Skeletal muscle tissue (tissue), 3 donors: ENCODE measurements at regions not wholly inside any gene's neighbourhood (a gene's known extent, or its start where the extent isn't known, plus 50 kb on each side); places are given as distances from the start of the nearest gene placed in this dataset.

Experiments
- H3K27ac ChIP-seq: one replicate; pipeline ENCODE4 v1.7.0; 2013; ENCODE audit warnings: mild to moderate bottlenecking, low read depth, low read length, inconsistent platforms
- H3K27me3 ChIP-seq, 3 donors: one replicate each; pipeline ENCODE4 v1.7.0; 2013; ENCODE audit warnings: low read length in 3 of 3; ENCODE audit not compliant: control insufficient read depth in 3 of 3, insufficient read depth in 3 of 3
- H3K36me3 ChIP-seq, 3 donors: one replicate each; pipeline ENCODE4 v1.7.0; 2013; ENCODE audit warnings: low read length in 3 of 3; ENCODE audit not compliant: control insufficient read depth in 3 of 3, insufficient read depth in 3 of 3
- H3K4me1 ChIP-seq, 3 donors: one replicate each; pipeline ENCODE4 v1.7.0; 2013; ENCODE audit warnings: low read length in 3 of 3, mild to moderate bottlenecking in 3 of 3; ENCODE audit not compliant: control insufficient read depth in 3 of 3, insufficient read depth in 3 of 3
- H3K4me3 ChIP-seq, 3 donors: one replicate each; pipeline ENCODE4 v1.7.0; 2013; ENCODE audit warnings: low read length in 3 of 3
- H3K9ac ChIP-seq, 3 donors: one replicate each; pipeline ENCODE4 v1.7.0; 2013; ENCODE audit warnings: low read length in 3 of 3, mild to moderate bottlenecking in 3 of 3, moderate library complexity in 2 of 3, low read depth in 1 of 3
- H3K9me3 ChIP-seq, 3 donors: one replicate each; pipeline ENCODE4 v1.7.0; 2013; ENCODE audit warnings: low read length in 3 of 3; ENCODE audit not compliant: control insufficient read depth in 3 of 3
- donor health status: Osteomylitis.

DNA sequence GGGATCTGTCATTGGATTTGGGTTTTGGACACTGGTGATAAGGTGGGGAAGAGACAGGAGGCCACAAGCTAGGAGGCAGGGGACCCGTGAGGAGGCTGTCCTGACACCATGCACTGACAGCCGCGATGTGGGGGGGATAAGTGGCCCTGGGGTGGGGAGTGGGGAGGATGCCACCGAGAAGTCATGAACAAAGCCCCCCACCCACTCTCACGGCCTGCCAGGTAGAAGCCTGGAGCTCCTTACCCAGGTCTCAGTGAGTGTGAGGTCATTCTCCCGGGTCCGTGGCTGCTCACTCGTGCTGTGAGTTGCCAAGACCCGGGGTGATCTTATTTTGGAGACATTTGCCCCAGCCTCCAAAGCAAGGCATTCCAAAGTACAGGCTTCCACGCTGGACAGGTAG lies 165.9 kb upstream of the TNRC6C start:
- Histone ChIP-seq H3K36me3 (no peaks in the 10 kb centered on the region), H3K27ac (no peak overlapping the region), H3K4me1 (peaks cover 0 to 3% (median 0%) of the 10 kb centered on the region in 3 donors), H3K4me3 (no peak overlapping the region), H3K9me3 (no peaks in the 10 kb centered on the region), H3K9ac (no peak overlapping the region), H3K27me3 (peaks cover 0 to 12% (median 3%) of the 10 kb centered on the region in 3 donors)

DNA sequence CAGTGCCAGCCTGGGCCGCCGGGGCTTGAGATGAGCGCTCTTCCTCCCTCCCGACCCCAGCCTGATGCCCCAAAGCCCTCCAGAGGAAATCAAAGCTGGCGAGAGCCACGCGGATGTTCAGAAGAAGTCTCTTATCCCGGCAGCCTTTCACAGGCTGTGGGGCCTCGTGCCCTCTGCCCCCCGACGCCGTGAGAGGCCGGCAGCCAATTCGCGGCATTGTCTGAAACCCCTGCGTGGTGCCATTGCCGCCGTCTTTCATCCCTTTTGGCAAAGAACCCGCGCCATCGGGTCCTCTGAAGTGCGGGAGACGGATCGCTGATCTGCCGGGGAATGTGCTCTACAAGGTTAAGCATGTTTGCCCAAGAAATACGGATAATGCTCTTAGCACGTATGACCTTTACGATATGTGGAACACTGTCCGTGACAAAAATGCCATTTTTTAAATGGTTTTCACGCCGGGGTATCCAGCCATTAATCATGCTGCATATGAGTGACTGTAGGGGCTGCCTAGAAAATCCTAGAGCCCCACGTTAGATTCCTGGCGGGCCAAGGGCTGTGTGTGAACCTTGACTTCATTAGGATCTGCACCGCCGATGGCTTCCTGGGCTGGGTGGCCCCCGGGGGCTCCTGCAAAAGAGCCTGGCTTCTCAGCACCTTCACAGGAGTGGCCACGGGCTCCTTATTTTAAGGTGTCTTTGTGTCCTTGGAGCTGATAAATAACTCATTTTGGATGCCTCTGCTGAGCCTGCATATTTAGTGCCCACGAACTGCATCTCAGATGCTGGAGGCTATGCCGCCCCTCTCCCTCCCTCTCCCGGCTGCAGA lies 165.1 kb upstream of the TNRC6C start:
- no peak overlapping the region for H3K27ac ChIP-seq
- H3K27me3 ChIP-seq = peaks cover 0 to 12% (median 3%) of the 10 kb centered on the region in 3 donors
- peaks cover 0 to 3% (median 0%) of the 10 kb centered on the region in 3 donors for H3K4me1 ChIP-seq
- H3K9ac ChIP-seq = no peak overlapping the region
- H3K36me3 ChIP-seq = no peaks in the 10 kb centered on the region
- H3K9me3 ChIP-seq = no peaks in the 10 kb centered on the region
- no peak overlapping the region for H3K4me3 ChIP-seq

DNA sequence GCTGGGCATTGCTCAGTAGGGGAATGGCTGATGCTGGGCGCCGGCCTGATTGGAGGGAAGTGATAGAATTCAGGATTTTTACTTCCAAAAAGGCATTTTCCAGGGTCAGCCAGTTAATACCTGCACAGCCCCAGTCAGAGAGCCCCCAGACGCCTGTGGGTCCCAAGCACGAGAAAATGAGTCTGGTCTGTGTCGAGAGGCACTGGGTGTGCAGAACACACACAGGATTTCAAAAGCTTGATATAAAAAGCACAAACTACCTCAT lies 164.6 kb upstream of the TNRC6C start:
- peaks cover 0 to 3% (median 0%) of the 10 kb centered on the region in 3 donors for H3K4me1 ChIP-seq
- H3K27me3 ChIP-seq = peaks cover 0 to 10% (median 3%) of the 10 kb centered on the region in 3 donors
- H3K27ac ChIP-seq = no peak overlapping the region
- no peak overlapping the region for H3K4me3 ChIP-seq
- no peaks in the 10 kb centered on the region for H3K36me3 ChIP-seq
- H3K9ac ChIP-seq = no peak overlapping the region
- no peaks in the 10 kb centered on the region for H3K9me3 ChIP-seq

DNA sequence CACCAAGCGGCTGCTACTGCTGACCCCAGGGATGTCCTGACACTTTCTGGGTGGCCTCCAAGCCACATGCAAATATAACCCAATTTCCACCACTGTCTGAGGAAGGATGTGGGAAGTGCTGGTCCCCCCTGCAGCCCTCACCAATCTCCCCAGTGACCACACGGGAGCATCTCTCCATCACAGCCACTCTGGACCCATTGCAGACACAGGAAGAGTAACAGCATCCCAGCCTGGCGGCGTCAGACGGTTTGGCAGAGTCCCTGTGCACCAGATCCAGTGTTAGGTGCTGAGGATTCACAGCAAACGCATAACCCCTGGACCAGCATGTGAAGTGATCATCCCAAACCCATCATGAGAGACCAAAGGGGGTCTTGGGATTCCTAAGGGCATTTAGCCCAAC lies 163.7 kb upstream of the TNRC6C start:
- no peaks in the 10 kb centered on the region for H3K9me3 ChIP-seq
- H3K27ac ChIP-seq = no peak overlapping the region
- H3K9ac ChIP-seq = no peak overlapping the region
- H3K4me3 ChIP-seq = no peak overlapping the region
- peaks cover 0 to 10% (median 3%) of the 10 kb centered on the region in 3 donors for H3K27me3 ChIP-seq
- H3K36me3 ChIP-seq = no peaks in the 10 kb centered on the region
- H3K4me1 ChIP-seq = peaks cover 0 to 3% (median 0%) of the 10 kb centered on the region in 3 donors

DNA sequence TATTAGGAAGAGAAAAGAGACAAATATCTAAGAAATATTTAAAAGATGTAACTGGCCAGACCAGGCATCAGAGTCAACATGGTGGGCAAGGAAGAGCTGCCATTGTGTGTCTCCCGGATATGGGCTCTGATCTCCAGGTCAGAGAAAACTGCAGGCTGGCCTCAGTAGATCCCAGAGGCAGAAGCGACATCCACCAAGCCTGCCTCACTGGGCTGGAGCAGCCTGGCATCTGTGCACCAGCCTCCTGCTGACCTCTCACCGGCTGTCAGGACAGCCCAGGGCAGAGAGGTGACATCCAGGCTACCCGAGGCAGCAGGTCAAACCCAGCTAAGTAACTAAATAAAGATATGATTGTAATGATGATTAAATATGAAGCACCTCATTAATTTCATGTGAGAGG lies 162.8 kb upstream of the TNRC6C start:
- no peak overlapping the region for H3K4me3 ChIP-seq
- H3K4me1 ChIP-seq = peaks cover 0 to 3% (median 0%) of the 10 kb centered on the region in 3 donors
- no peaks in the 10 kb centered on the region for H3K9me3 ChIP-seq
- peaks cover 0 to 10% (median 3%) of the 10 kb centered on the region in 3 donors for H3K27me3 ChIP-seq
- no peak overlapping the region for H3K9ac ChIP-seq
- no peaks in the 10 kb centered on the region for H3K36me3 ChIP-seq
- H3K27ac ChIP-seq = no peak overlapping the region

DNA sequence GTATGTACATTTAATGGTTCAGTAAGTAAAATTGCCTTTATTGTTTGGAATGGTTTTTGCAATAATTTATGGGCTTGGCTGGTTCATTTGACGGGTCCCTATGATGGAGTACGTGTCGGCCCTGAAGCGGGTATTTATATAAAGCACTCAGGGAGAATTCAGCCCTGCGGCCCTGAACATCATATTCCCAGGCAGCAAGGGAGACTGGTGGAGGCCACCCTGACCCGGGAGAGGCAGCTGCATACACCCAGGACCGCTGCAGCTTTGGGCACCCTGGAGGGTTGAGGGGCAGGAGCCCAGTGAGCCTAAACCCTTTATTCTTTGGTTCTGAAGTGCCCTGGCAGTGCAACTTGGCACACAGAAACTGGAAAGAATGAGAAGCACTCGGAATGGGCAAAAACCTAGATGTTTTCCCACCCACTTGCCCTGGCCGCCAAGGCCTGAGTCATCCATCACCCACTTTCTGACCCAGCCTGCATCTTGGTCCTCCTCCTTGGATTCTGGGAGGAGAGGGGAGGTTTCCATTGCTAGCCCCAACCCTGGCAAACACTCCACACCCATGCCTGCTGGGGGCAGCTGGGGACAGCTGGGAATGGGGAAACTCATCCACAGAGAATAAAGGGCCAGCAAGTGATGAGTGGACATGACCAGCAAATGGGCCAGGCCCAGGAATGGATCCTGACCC lies 162.2 kb upstream of the TNRC6C start:
- H3K27me3 ChIP-seq = peaks cover 0 to 12% (median 3%) of the 10 kb centered on the region in 3 donors
- H3K36me3 ChIP-seq = no peaks in the 10 kb centered on the region
- no peak overlapping the region for H3K4me3 ChIP-seq
- no peaks in the 10 kb centered on the region for H3K9me3 ChIP-seq
- no peak overlapping the region for H3K27ac ChIP-seq
- peaks cover 0 to 3% (median 0%) of the 10 kb centered on the region in 3 donors for H3K4me1 ChIP-seq
- H3K9ac ChIP-seq = no peak overlapping the region

DNA sequence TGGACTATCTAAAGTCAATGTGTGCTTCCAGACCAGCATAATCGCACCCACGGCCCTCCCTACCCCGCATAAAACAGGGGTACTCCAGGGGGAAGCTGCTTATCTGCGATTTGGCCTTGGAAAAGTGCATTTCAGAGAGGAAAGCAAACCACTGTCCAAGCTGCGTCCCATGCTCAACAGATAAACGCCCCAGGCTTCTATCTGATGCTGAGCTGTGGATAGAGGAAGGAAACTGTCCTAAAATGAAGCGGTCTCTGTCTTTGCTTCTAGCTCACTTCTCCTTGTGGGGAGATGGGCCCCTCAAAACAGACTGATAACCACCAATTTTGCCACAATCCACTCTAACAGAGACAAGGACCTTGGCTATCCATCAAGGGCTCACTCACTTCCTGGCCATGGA lies 160.5 kb upstream of the TNRC6C start:
- Histone ChIP-seq H3K36me3 (no peaks in the 10 kb centered on the region), H3K27ac (no peak overlapping the region), H3K9me3 (no peaks in the 10 kb centered on the region), H3K27me3 (peaks cover 0 to 16% (median 3%) of the 10 kb centered on the region in 3 donors), H3K4me1 (peaks cover 0 to 10% (median 3%) of the 10 kb centered on the region in 3 donors), H3K9ac (no peak overlapping the region), H3K4me3 (no peak overlapping the region)

DNA sequence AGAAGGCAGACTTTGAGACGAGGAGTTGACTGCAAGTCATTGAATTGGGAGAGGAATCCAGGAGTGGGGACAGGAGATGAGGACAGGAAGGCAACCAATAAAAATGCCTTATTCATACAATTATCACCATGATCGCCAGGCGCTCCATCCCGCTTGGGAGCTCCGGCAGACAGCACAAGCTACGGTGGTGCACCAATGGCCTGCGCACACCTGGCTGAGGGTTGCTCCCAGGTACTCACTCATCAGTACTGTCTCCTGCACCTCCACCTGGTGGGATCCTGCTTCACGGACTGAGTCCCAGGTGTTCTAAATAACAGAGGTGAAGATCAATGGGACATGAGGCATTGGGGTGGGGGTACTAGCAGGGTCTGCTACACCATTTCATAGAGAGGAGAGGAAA lies 160.0 kb upstream of the TNRC6C start:
- peaks cover 0 to 10% (median 3%) of the 10 kb centered on the region in 3 donors for H3K4me1 ChIP-seq
- peak overlapping the region in 1 of 3 donors; percentile 2 for H3K9ac ChIP-seq
- H3K9me3 ChIP-seq = no peaks in the 10 kb centered on the region
- no peak overlapping the region for H3K27ac ChIP-seq
- no peak overlapping the region for H3K4me3 ChIP-seq
- peaks cover 0 to 13% (median 0%) of the 10 kb centered on the region in 3 donors for H3K27me3 ChIP-seq
- no peaks in the 10 kb centered on the region for H3K36me3 ChIP-seq

DNA sequence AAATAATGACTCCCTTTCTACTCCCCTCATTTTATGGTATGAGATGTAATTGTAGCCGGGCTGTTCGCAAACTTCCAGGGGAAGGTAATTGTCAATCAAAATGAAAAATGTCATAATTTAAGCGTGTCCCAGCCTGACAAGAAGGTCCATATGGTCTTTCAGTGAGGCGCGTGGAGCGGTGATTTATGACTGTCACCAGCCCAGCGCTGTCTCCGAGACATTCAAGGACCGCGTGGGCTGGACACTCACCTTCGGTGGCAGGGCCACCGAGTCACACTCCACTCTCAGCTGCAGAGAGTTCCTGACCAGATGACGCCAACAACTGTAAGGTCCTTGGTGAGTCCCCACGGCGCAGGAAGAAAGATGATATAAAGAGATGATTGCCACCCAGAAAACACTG lies 157.7 kb upstream of the TNRC6C start:
- Histone ChIP-seq H3K9ac (no peak overlapping the region), H3K4me1 (peaks cover 0 to 10% (median 3%) of the 10 kb centered on the region in 3 donors), H3K27me3 (peaks cover 0 to 14% (median 0%) of the 10 kb centered on the region in 3 donors), H3K36me3 (no peaks in the 10 kb centered on the region), H3K9me3 (no peaks in the 10 kb centered on the region), H3K4me3 (no peak overlapping the region), H3K27ac (no peak overlapping the region)
